Astrocyte of the cerebellum (primary cell): ENCODE measurements at regions not wholly inside any gene's neighbourhood (a gene's known extent, or its start where the extent isn't known, plus 50 kb on each side); places are given as distances from the start of the nearest gene placed in this dataset.

Source experiments
- DNase-seq: peaks from one replicate; pipeline ENCODE4 v3.0.0-alpha.2; 2011; ENCODE audit warnings: low read depth
- H3K4me3 ChIP-seq: 2 replicates; pipeline ENCODE4 v1.5.1; 2011; ENCODE audit warnings: mild to moderate bottlenecking, low read depth, low read length, moderate library complexity
- in situ Hi-C: cut with HindIII; loops from 2 replicates; pipeline ENCODE4 v1.10.0; 2017; ENCODE audit warnings: low sequenced_read_pairs
- TF ChIP-seq, protein P1 (sequence below): IDR thresholded peaks from 2 replicates; pipeline ENCODE4 v1.5.1; 2012; ENCODE audit warnings: low read length, low read depth, moderate library complexity, mild to moderate bottlenecking; ENCODE audit errors: missing control alignments

GRCh38 chrX:45794323-45794994, 593.8 kb upstream of the DIPK2B start:
- H3K4me3 ChIP-seq, result no peak overlapping the region
- in situ Hi-C loops, result no loop called here
- no peak for DNase-seq
- TF ChIP-seq, protein P1, sequence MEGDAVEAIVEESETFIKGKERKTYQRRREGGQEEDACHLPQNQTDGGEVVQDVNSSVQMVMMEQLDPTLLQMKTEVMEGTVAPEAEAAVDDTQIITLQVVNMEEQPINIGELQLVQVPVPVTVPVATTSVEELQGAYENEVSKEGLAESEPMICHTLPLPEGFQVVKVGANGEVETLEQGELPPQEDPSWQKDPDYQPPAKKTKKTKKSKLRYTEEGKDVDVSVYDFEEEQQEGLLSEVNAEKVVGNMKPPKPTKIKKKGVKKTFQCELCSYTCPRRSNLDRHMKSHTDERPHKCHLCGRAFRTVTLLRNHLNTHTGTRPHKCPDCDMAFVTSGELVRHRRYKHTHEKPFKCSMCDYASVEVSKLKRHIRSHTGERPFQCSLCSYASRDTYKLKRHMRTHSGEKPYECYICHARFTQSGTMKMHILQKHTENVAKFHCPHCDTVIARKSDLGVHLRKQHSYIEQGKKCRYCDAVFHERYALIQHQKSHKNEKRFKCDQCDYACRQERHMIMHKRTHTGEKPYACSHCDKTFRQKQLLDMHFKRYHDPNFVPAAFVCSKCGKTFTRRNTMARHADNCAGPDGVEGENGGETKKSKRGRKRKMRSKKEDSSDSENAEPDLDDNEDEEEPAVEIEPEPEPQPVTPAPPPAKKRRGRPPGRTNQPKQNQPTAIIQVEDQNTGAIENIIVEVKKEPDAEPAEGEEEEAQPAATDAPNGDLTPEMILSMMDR, result no peak

DNA sequence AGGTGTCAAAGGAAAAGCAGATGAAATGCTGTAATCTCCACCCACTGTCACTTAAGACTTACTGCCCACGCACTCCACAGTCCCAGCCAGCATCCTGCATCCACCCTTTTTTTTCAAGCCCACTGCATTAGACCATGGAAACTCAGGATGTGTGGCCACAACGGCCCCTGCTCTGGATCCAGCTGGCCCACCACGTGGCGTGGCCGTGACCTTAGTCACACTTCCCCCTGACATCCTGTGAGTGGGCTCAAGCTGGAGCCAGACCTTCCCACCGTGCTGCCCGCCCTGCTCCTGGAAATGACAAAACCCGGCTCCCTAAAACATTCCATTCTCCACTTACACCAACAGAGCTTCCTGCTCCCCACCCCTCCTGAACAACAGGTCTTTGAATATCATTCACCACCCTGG, 588.3 kb upstream of the DIPK2B start:
- DNase-seq, result no peak
- in situ Hi-C loops, result no loop called here
- TF ChIP-seq, protein P1, result no peak
- H3K4me3 ChIP-seq, result no peak overlapping the region

DNA sequence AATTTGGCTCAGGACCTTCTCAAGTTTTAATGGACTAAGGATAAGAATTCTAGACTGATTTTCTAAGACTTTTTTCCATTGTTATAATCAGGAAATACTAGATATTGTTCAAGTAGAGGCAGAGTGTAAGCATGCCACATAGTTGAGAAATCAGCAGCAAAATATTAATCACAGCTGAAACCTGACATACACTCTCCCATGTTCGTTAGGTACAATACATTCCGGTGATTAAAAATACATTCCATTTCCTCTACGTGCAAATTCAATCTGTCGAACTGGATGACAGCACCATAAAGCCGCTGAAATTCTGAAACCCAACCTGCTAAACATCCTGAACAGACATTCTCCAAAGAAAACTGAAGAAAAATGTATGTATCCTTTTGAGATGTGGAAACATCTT, 587.6 kb upstream of the DIPK2B start:
- H3K4me3 ChIP-seq, result no peak overlapping the region
- in situ Hi-C loops, result no loop called here
- TF ChIP-seq, protein P1, result no peak
- no peak for DNase-seq

- in situ Hi-C loops, result no loop called here
- TF ChIP-seq, protein P1, result no peak
- no peak overlapping the region for H3K4me3 ChIP-seq
- no peak for DNase-seq
Observed at GRCh38 chrX:45784590-45784989, 583.9 kb upstream of the DIPK2B start.

DNA sequence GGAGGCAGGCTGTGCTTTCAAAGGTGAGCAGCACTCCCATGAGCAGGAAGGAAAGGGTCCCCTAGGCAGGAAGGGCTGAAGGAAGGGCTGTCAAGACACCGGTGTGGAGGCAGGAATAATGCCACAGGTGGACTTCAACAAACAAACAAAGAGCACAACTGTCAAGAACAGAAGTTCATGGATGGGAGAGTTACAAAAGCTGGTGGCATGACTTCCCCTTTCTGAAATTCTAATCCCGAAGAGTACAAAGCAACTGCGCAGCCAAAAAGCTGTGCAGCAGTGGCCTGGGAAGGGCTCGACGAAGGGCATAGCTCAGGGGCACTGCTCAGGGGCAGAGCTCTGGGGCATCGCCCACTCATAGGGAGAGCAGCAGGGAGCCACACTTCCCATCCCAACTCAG, 582.3 kb upstream of the DIPK2B start:
- no peak overlapping the region for H3K4me3 ChIP-seq
- DNase-seq, result no peak
- in situ Hi-C loops, result no loop called here
- TF ChIP-seq, protein P1, result no peak

DNA sequence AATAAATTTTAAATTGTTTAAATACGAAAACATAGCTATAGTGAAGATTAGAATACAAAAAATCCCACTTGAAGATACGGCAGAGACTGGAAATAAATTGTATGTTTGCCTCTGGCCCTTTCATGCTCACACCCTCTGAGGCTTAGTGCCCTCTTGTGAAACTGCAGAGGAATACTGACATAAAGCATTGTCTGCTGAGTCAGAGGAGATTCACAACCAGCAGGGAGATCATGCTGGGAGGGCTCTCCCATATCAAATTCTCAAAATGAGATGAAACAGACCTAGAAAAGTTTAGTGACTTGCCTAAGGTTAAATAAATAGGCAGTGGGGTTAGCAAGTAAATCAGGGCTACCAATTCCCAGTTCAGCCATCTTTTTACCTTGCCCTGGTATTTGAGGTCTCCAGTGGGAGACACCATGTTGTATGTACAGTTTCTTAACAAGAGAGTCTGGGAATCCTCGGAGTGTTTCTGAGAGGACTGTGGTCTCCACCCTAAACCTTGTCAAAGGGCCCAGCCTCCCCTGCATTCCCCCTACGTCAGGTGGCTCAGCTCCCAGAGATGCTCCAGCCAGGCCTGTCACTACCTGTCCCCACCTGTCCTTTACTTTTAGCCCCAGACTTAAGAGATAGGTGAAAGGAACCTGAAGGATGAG, 581.4 kb upstream of the DIPK2B start:
- H3K4me3 ChIP-seq, result no peak overlapping the region
- in situ Hi-C loops, result no loop called here
- TF ChIP-seq, protein P1, result peak; percentile 45
- no peak for DNase-seq
